T-helper 1 cell treated with Interleukin-12 subunit alpha and Interleukin-12 subunit beta and Interleukin-4 antibody, amounts not matched to agents 30 ng/mL and 1 ng/mL, for 36 hours (primary cell): ENCODE measurements at regions not wholly inside any gene's neighbourhood (a gene's known extent, or its start where the extent isn't known, plus 50 kb on each side); places are given as distances from the start of the nearest gene placed in this dataset.
"Not testable (repeated sequence)": the region's sequence is repeated elsewhere in the genome, so short reads cannot be mapped to it uniquely, and the experiment has no call there.

ENCODE experiments used
- intact Hi-C: fragments of 100-400 bp; cut with micrococcal nuclease; formaldehyde crosslinking; loops from one replicate; pipeline ENCODE4 v1.15.1; 2024

GRCh38 chr6:168834801-168835200 lies 393.8 kb downstream of the SMOC2 start:
- intact Hi-C loops, result no loop called here

- intact Hi-C loops, result no loop called here
Measured at GRCh38 chr6:168834042-168834587, 393.1 kb downstream of the SMOC2 start.

- intact Hi-C loops, result no loop called here
Measured at GRCh38 chr6:168828800-168829199, 387.8 kb downstream of the SMOC2 start.

- intact Hi-C loops, result no loop called here
Measured at GRCh38 chr6:168828035-168828434, 387.1 kb downstream of the SMOC2 start.

- intact Hi-C loops, result no loop called here
Measured at GRCh38 chr6:168827586-168827871, 386.5 kb downstream of the SMOC2 start.

- intact Hi-C loops, result no loop called here
Measured at GRCh38 chr6:168826726-168827585, 386.0 kb downstream of the SMOC2 start.

- intact Hi-C loops, result no loop called here
Measured at GRCh38 chr6:168826078-168826390, 385.1 kb downstream of the SMOC2 start.

GRCh38 chr6:168825226-168826077 lies 384.5 kb downstream of the SMOC2 start:
- intact Hi-C loops, result no loop called here

- intact Hi-C loops, result no loop called here
Measured at GRCh38 chr6:168823397-168824212, 382.6 kb downstream of the SMOC2 start.

- intact Hi-C loops, result no loop called here
Measured at GRCh38 chr6:168822376-168822775, 381.4 kb downstream of the SMOC2 start.

- intact Hi-C loops, result no loop called here
Measured at GRCh38 chr6:168819546-168819945, 378.6 kb downstream of the SMOC2 start.

- intact Hi-C loops, result no loop called here
Measured at GRCh38 chr6:168817558-168818159, 376.7 kb downstream of the SMOC2 start.

- intact Hi-C loops, result no loop called here
Measured at GRCh38 chr6:168815229-168815628, 374.2 kb downstream of the SMOC2 start.

- intact Hi-C loops, result no loop called here
Measured at GRCh38 chr6:168808232-168808631, 367.2 kb downstream of the SMOC2 start.

GRCh38 chr6:168804331-168804730 lies 363.3 kb downstream of the SMOC2 start:
- intact Hi-C loops, result no loop called here

GRCh38 chr6:168803874-168804273 lies 362.9 kb downstream of the SMOC2 start:
- intact Hi-C loops, result no loop called here

GRCh38 chr6:168799067-168799466 lies 358.1 kb downstream of the SMOC2 start:
- intact Hi-C loops, result no loop called here

GRCh38 chr6:168796106-168796505 lies 355.1 kb downstream of the SMOC2 start:
- intact Hi-C loops, result no loop called here

- intact Hi-C loops, result not testable (repeated sequence)
Measured at GRCh38 chr6:168795611-168796010, 354.6 kb downstream of the SMOC2 start.

- intact Hi-C loops, result no loop called here
Measured at GRCh38 chr6:168794491-168794890, 353.5 kb downstream of the SMOC2 start.

- intact Hi-C loops, result no loop called here
Measured at GRCh38 chr6:168793649-168794048, 352.7 kb downstream of the SMOC2 start.
